HL-60 (cell line): ENCODE measurements at regions not wholly inside any gene's neighbourhood (a gene's known extent, or its start where the extent isn't known, plus 50 kb on each side); places are given as distances from the start of the nearest gene placed in this dataset.

ENCODE experiments used
- CTCF ChIP-seq: IDR thresholded peaks from one replicate; pipeline ENCODE4 v1.5.1; 2011; ENCODE audit warnings: low read length, control low read depth, inconsistent platforms; ENCODE audit not compliant: insufficient read depth
- SPI1 ChIP-seq: IDR thresholded peaks from 2 replicates; pipeline ENCODE4 v1.6.1; 2012; ENCODE audit warnings: low read depth, mild to moderate bottlenecking, borderline replicate concordance
- TF ChIP-seq, protein P1 (sequence below): IDR thresholded peaks from 2 replicates; pipeline ENCODE4 v1.6.1; 2012; ENCODE audit warnings: low read depth; ENCODE audit not compliant: insufficient replicate concordance

GRCh38 chr21:29466532-29466931, 167.8 kb downstream of the BACH1 start:
- TF ChIP-seq CTCF: no peak
- TF ChIP-seq, protein P1, sequence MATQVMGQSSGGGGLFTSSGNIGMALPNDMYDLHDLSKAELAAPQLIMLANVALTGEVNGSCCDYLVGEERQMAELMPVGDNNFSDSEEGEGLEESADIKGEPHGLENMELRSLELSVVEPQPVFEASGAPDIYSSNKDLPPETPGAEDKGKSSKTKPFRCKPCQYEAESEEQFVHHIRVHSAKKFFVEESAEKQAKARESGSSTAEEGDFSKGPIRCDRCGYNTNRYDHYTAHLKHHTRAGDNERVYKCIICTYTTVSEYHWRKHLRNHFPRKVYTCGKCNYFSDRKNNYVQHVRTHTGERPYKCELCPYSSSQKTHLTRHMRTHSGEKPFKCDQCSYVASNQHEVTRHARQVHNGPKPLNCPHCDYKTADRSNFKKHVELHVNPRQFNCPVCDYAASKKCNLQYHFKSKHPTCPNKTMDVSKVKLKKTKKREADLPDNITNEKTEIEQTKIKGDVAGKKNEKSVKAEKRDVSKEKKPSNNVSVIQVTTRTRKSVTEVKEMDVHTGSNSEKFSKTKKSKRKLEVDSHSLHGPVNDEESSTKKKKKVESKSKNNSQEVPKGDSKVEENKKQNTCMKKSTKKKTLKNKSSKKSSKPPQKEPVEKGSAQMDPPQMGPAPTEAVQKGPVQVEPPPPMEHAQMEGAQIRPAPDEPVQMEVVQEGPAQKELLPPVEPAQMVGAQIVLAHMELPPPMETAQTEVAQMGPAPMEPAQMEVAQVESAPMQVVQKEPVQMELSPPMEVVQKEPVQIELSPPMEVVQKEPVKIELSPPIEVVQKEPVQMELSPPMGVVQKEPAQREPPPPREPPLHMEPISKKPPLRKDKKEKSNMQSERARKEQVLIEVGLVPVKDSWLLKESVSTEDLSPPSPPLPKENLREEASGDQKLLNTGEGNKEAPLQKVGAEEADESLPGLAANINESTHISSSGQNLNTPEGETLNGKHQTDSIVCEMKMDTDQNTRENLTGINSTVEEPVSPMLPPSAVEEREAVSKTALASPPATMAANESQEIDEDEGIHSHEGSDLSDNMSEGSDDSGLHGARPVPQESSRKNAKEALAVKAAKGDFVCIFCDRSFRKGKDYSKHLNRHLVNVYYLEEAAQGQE: no peak
- TF ChIP-seq SPI1: no peak
